PFSK-1 (cell line): ENCODE measurements at regions not wholly inside any gene's neighbourhood (a gene's known extent, or its start where the extent isn't known, plus 50 kb on each side); places are given as distances from the start of the nearest gene placed in this dataset.

Experiments used
- FOXP2 ChIP-seq: optimal IDR thresholded peaks from 2 replicates; pipeline ENCODE3; 2011; ENCODE audit warnings: borderline replicate concordance, control low read depth, inconsistent platforms; ENCODE audit not compliant: insufficient read depth; ENCODE audit errors: extremely low read length, extremely low read depth
- POLR2AphosphoS5 ChIP-seq: IDR thresholded peaks from 2 replicates; pipeline ENCODE4 v1.6.1; 2012; ENCODE audit warnings: low read depth, mild to moderate bottlenecking, control low read depth, low read length, moderate library complexity
- SIN3A ChIP-seq: IDR thresholded peaks from 2 replicates; pipeline ENCODE4 v1.6.1; 2012; ENCODE audit warnings: mild to moderate bottlenecking, low read length, moderate library complexity, borderline replicate concordance; ENCODE audit not compliant: insufficient read depth
- TAF1 ChIP-seq: IDR thresholded peaks from 2 replicates; pipeline ENCODE4 v1.6.1; 2012; ENCODE audit warnings: low read length, control low read depth, borderline replicate concordance; ENCODE audit not compliant: insufficient read depth
- TF ChIP-seq, protein P1 (sequence below), 2 experiments: IDR thresholded peaks; 2 replicates each; pipeline versions ENCODE4 v1.6.1 to v1.8.0; 2011 to 2012; ENCODE audit warnings: low read depth in 2 of 2, low read length in 2 of 2, control low read depth in 1 of 2, inconsistent platforms in 1 of 2, mild to moderate bottlenecking in 1 of 2, moderate library complexity in 1 of 2; ENCODE audit not compliant: insufficient read depth in 1 of 2

DNA sequence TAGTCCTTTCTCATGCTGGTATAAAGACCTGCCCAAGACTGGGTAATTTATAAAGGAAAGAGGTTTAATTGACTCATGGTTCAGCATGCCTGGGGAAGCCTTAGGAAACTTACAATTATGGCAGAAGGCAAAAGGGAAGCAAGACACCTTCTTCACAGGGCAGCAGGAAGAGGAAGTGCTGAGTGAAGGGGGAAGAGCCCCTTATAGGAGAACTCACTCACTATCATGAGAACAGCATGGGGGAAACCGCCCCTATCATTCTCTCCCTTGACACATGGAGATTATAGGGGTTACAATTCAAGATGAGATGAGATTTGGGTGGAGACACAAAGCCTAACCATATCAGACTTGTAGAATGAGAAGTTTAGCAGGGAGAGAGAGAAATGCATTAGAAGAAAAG lies 373.3 kb upstream of the DIAPH2 start:
- TF ChIP-seq, protein P1, sequence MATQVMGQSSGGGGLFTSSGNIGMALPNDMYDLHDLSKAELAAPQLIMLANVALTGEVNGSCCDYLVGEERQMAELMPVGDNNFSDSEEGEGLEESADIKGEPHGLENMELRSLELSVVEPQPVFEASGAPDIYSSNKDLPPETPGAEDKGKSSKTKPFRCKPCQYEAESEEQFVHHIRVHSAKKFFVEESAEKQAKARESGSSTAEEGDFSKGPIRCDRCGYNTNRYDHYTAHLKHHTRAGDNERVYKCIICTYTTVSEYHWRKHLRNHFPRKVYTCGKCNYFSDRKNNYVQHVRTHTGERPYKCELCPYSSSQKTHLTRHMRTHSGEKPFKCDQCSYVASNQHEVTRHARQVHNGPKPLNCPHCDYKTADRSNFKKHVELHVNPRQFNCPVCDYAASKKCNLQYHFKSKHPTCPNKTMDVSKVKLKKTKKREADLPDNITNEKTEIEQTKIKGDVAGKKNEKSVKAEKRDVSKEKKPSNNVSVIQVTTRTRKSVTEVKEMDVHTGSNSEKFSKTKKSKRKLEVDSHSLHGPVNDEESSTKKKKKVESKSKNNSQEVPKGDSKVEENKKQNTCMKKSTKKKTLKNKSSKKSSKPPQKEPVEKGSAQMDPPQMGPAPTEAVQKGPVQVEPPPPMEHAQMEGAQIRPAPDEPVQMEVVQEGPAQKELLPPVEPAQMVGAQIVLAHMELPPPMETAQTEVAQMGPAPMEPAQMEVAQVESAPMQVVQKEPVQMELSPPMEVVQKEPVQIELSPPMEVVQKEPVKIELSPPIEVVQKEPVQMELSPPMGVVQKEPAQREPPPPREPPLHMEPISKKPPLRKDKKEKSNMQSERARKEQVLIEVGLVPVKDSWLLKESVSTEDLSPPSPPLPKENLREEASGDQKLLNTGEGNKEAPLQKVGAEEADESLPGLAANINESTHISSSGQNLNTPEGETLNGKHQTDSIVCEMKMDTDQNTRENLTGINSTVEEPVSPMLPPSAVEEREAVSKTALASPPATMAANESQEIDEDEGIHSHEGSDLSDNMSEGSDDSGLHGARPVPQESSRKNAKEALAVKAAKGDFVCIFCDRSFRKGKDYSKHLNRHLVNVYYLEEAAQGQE (IDR thresholded peaks at IDR 0.05; ENCODE audit: insufficient read depth in 1 of 2, low read depth in 2 of 2, low read length in 2 of 2) = no peak
- TF ChIP-seq TAF1 = no peak
- no peak for TF ChIP-seq POLR2AphosphoS5
- no peak for TF ChIP-seq SIN3A
- no peak for TF ChIP-seq FOXP2

DNA sequence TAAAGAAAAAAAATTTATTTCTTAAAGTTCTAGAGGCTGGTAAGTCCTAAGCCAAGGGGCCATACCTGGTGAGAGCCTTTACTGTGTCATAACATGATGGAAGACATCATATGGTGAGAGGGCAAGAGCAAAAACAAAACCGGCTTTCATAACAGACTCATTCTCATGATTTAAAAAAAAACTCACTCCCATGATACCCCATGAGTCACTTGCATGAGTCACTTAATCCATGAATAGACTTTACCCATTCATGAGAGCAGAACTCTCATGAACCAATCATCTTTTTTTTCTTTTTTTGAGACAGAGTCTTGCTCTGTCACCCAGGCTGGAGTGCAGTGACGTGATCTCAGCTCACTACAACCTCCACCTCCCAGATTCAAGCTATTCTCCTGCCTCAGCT lies 369.7 kb upstream of the DIAPH2 start:
- TF ChIP-seq POLR2AphosphoS5 (no peak), TAF1 (no peak), FOXP2 (no peak), SIN3A (no peak)
- TF ChIP-seq, protein P1 (IDR thresholded peaks at IDR 0.05; ENCODE audit: insufficient read depth in 1 of 2, low read depth in 2 of 2, low read length in 2 of 2) = no peak

DNA sequence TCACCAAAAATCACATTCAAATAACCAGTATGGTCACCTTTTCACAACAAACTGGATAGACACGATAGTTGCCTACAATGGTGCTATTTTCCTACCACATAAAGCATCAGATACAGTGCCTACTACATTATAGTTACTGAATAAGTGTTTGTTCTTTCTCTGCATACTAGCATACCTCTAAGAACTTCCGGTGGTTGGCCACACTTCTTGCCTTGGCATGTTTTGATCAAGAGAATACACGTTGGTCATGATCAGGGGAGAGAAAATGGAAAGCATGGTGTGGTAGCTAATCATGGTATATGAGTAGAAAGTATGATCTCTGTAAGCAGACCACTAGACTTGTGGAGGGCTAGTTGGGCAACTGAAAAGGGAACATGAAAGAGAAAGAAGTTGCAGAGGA lies 322.8 kb upstream of the DIAPH2 start:
- TF ChIP-seq FOXP2 (no peak), TAF1 (no peak), POLR2AphosphoS5 (no peak), SIN3A (no peak)
- TF ChIP-seq, protein P1 (IDR thresholded peaks at IDR 0.05; ENCODE audit: insufficient read depth in 1 of 2, low read depth in 2 of 2, low read length in 2 of 2) = no peak

DNA sequence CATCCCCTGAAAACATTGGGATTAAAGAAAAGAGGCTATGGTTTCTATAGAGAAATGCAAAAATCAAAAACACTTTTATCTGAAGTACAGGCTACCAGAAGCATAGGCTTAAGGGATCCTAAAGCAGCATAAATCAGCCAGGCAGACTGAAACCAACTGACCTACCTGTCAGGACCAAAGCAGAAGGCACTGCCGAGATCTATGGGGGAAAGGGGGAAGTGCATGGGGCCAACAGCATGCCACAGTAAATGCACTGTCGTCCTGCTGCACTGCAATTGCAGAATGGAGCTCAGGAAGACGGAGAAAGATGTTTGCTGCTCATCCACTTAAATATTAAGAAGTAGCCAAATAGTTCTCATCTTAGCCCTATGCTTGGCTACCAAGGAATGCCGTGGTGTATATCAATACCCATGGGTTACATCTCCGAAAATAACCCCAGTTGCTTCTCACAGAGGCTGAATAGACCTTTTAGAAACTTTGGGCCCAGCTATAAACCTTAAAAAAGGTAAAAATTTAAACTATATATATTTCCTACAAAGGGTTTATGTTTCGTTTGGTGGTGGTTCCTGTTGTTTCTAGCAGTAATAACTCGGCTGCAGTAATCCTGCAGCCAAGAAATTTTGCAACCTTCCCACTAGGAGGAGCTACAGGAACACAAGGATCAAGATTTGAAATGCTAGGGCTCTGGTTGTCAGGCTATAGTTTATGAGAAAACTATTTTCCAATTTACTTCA lies 312.2 kb upstream of the DIAPH2 start:
- TF ChIP-seq FOXP2 = no peak
- TF ChIP-seq, protein P1 (IDR thresholded peaks at IDR 0.05; ENCODE audit: insufficient read depth in 1 of 2, low read depth in 2 of 2, low read length in 2 of 2) = no peak
- no peak for TF ChIP-seq POLR2AphosphoS5
- TF ChIP-seq TAF1 = no peak
- TF ChIP-seq SIN3A = no peak

GRCh38 chrX:96373047-96373355 lies 311.6 kb upstream of the DIAPH2 start:
- TF ChIP-seq FOXP2 = no peak
- no peak for TF ChIP-seq TAF1
- TF ChIP-seq SIN3A = no peak
- no peak for TF ChIP-seq POLR2AphosphoS5
